HG02938 (cell line): ENCODE measurements at regions not wholly inside any gene's neighbourhood (a gene's known extent, or its start where the extent isn't known, plus 50 kb on each side); places are given as distances from the start of the nearest gene placed in this dataset.
"Not testable (repeated sequence)": the region's sequence is repeated elsewhere in the genome, so short reads cannot be mapped to it uniquely, and the experiment has no call there.

Experiments
- ATAC-seq: cut with Tn5 transposase; IDR thresholded peaks from one replicate; pipeline ENCODE4 v1.9.1; 2021; ENCODE audit warnings: mild to moderate bottlenecking, moderate library complexity; ENCODE audit not compliant: unreplicated experiment

DNA sequence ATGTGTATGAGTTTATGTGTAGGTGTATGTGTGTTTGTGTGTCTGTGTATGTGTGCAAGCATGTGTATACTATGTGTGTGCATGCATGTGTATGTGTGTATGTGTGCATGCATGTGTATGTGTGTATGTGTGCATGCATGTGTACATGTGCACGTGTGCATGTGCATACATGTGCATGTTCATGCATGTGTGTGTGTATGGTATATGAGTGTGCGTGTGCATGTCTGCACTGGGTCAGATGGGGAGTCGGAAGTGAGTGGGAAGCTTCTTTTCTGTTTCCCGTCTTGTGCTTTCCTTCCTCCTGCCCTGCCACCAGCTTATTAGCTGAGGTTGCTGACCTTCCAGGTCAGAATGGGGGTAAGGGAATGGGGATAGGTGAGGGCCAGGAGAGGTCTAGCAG is 174.7 kb downstream of the MAP2K4 start:
- ATAC-seq: no peak

GRCh38 chr17:12201294-12201880 is 180.7 kb downstream of the MAP2K4 start:
- no peak for ATAC-seq

GRCh38 chr17:12209632-12210191 is 189.0 kb downstream of the MAP2K4 start:
- no peak for ATAC-seq

GRCh38 chr17:12220714-12221439 is 200.2 kb downstream of the MAP2K4 start:
- not testable (repeated sequence) for ATAC-seq

GRCh38 chr17:12222392-12222791 is 201.7 kb downstream of the MAP2K4 start:
- ATAC-seq: no peak

DNA sequence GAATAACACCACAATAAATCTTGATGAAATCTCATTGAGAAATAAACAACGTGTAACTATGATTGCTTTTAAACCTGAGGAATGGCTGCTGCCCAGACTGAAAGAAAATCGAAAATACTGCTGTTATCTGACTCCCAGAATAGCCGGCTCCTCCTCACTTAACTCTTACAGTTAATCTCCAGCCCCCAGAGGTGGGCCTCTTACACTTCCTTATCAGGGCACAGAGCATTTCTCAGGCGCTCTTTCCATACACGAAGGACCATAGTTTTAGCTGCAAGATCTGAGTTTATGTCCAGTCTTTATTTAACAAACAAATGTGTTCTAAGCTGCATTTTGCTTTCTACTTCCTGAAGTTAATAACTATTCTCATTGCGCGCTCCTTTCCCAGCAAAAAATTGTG is 206.9 kb downstream of the MAP2K4 start:
- no peak for ATAC-seq

GRCh38 chr17:12229335-12229734 is 208.7 kb downstream of the MAP2K4 start:
- ATAC-seq: no peak

GRCh38 chr17:12230481-12231354 is 210.0 kb downstream of the MAP2K4 start:
- ATAC-seq: no peak

- no peak for ATAC-seq
These were observed 210.6 kb downstream of the MAP2K4 start for GRCh38 chr17:12231355-12231682.

GRCh38 chr17:12239021-12239420 is 218.3 kb downstream of the MAP2K4 start:
- not testable (repeated sequence) for ATAC-seq

DNA sequence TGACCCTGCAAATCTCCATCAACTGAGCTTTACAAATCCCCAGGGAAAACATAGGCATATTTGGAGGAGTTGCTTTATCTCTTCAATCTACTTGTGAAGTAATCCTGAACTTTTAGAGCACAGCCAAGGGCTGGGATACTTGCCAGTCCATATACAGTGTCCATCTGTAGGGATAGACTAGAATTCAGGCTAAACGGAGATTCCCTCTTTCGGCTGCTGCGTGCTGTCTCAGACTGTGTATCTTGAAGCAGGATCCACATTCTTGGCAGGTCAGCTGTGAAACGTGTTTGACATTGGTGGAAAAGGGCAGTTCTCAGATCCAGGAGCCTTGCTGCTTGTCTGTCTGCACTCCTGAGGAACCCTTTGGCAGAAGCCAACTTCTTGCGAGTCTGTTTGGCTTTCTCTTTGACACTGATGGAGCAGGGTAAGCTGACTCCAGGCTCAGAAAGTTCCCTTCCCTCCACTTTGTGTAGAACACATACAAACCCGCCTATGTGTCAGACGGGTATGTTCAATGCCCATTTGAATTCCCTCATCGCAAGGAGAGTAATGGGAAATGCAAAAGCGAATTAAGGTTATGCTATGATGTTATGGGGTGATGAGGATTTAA is 221.8 kb downstream of the MAP2K4 start:
- ATAC-seq: no peak

DNA sequence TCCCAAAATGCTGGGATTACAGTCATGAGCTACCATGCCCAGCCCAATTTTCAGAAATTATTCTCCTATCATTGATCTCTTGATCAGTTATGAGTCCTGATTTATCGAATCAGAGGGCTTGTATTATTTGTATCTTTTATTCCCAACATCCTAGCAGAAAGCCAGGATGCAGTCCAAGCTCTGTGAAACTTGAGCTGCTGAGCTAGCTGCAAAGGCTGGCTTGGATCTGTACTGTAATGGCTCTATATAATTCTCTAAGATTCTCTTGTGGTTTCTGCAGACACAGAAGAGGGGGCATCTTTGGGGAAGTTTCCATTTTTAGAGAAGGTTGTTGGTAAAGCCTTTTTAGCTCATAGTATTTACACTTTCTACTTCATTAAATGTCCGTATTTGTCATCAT is 227.1 kb downstream of the MAP2K4 start:
- no peak for ATAC-seq

GRCh38 chr17:12250973-12251372 is 230.3 kb downstream of the MAP2K4 start:
- ATAC-seq: no peak

- ATAC-seq: no peak
These were observed 231.8 kb downstream of the MAP2K4 start for GRCh38 chr17:12252462-12252861.

DNA sequence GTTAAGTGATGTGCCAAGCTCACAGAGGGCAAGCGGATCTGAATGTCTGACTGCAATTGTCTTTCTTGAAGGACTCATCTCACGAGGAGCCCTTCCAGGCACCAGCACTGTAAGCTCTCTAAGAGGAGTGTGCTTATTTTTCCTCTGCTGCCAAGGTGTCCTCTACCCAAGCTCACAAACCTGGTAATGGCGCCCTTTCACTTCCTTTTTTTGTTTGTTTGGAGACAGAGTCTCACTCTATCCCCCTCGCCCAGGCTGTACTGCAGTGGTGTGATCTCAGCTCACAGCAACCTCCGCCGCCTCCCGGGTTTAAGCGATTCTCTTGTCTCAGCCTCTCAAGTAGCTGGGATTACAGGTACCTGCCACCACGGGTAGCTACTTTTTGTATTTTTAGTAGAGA is 233.8 kb downstream of the MAP2K4 start:
- ATAC-seq: no peak

DNA sequence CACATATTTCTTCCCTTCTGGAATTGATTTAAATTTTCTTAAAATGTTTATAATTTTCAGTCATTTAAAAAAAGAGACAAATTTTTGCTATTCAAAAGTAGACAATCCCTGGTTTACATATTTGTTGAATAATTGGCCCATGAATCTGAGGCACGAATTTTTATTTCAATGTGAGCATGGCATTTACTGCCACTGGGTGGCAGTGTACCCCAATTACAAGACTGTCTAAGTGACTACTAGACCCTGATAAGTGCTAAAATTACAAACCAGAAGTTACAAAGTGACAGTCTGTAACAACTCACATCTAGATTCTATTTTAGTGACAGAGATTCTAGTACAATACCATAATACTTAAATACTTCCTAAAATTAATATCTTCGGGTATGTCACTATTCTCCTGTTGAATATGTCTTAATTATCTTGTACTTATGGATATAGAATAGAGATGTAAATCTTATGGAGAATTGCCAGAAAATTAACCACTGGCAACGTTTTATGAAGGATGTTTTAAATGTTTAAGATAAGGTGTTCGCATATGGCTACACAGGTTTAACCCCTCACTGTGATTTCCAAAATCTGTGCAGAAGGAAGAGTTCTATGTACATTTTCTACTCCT is 235.8 kb downstream of the MAP2K4 start:
- peak; percentile 70 for ATAC-seq

- ATAC-seq: no peak
These were observed 236.5 kb downstream of the MAP2K4 start for GRCh38 chr17:12257176-12257575.

DNA sequence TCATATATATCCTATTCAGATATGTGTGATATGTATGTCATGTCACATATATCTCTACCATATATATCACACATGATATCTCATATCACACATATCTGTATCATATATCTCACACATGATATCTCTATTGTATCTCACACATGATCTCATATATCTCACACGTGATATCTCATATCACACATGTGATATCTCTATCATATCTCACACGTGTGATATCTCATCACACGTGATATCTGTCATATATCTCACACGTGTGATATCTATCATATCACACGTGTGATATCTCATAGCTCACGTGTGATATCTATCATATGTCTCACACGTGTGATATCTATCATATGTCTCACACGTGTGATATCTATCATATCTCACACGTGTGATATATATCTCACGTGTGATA is 240.7 kb downstream of the MAP2K4 start:
- no peak for ATAC-seq

DNA sequence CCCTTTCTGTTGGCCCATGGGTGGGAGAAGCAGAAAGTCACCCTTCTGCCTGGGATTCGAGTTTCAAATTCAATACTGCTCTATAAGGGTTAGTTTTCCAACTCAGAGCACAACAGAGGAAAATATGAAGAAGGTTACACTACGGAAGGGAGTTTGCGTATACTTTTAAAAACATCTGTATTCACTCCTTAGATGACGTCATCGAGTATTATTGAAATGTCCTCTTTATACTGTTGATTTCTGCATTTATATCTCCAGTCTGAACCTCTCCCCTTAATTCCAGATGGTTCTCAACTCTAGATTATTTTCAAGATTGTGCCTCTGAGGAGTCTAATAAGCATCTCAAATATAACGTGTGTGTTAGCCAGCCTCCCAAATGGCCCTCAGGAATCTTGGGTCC is 249.1 kb downstream of the MAP2K4 start:
- ATAC-seq: no peak

DNA sequence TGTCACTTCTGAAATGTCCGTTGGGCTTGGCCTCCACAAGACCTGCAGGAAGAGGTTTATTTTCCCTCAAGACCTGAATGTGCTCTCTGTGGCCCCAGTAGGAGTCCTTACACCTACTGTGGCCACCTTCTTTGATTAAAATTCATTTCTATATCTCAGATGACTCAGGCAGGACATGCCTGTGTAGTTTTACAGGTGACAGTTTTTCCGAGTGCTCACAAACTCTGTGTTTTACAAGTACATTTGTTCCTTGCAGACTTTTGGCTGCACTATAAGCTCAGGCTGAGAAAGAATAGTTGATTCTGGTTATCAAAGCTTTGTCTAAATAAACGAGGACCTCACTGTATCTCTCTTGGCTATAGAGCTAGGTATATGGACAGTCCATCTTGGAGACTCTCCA is 257.1 kb downstream of the MAP2K4 start:
- ATAC-seq: no peak

DNA sequence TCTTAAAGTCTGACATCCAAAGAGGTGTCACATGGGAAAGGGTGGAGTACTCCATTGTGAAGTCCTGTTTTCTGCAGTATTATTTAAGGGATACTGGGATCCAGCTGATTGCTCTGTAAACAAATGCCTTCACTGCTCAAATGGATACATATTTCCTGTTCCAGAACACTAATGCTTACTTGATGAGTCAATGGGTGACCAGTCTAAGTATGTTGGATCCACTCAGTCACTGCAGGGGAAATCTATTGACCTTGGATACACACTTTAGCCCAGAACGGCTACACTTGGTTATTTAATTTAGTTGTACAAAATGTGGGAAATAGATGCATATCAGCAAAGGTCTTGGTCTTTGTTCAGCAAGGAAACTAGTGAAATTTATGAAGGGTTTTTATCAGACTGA is 261.4 kb downstream of the MAP2K4 start:
- no peak for ATAC-seq
